Keratinocyte (primary cell): ENCODE measurements at regions not wholly inside any gene's neighbourhood (a gene's known extent, or its start where the extent isn't known, plus 50 kb on each side); places are given as distances from the start of the nearest gene placed in this dataset.

Source experiments
- CTCF ChIP-seq, 3 experiments: IDR thresholded peaks in 1 of 3; conservative IDR thresholded peaks in 1 of 3; optimal IDR thresholded peaks in 1 of 3; 2 replicates in 2 of 3; 3 replicates in 1 of 3; pipeline versions ENCODE3 to v1.5.1; 2011; ENCODE audit warnings: low read length in 3 of 3, mild to moderate bottlenecking in 3 of 3, moderate library complexity in 2 of 3, control low read depth in 1 of 3, inconsistent platforms in 1 of 3; ENCODE audit not compliant: insufficient read depth in 2 of 3; ENCODE audit errors: extremely low read depth in 1 of 3
- EZH2 ChIP-seq: IDR thresholded peaks from one replicate; pipeline ENCODE4 v1.6.1; 2012; ENCODE audit warnings: inconsistent platforms, mild to moderate bottlenecking, low read length, moderate library complexity

GRCh38 chr3:124588794-124589193, 141.5 kb upstream of the UMPS start:
- TF ChIP-seq CTCF (optimal IDR thresholded peaks at IDR 0.05 in 1 of 3, IDR thresholded peaks at IDR 0.05 in 1 of 3, conservative IDR thresholded peaks at IDR 0.05 in 1 of 3; ENCODE audit: extremely low read depth in 1 of 3, insufficient read depth in 2 of 3, low read length in 3 of 3) = no peak
- TF ChIP-seq EZH2 = no peak
